Astrocyte (in vitro differentiated cells and primary cell): ENCODE measurements at regions not wholly inside any gene's neighbourhood (a gene's known extent, or its start where the extent isn't known, plus 50 kb on each side); places are given as distances from the start of the nearest gene placed in this dataset.

Experiments
- EZH2 ChIP-seq: IDR thresholded peaks from 2 replicates; pipeline ENCODE4 v1.6.1; 2012; ENCODE audit warnings: mild to moderate bottlenecking, low read length, inconsistent platforms; ENCODE audit not compliant: insufficient read depth
- TF ChIP-seq, protein P1 (sequence below): IDR thresholded peaks from 2 replicates; pipeline ENCODE4 v1.5.1; 2011; ENCODE audit warnings: low read depth, mild to moderate bottlenecking, inconsistent platforms, low read length, moderate library complexity; ENCODE audit not compliant: insufficient read depth

DNA sequence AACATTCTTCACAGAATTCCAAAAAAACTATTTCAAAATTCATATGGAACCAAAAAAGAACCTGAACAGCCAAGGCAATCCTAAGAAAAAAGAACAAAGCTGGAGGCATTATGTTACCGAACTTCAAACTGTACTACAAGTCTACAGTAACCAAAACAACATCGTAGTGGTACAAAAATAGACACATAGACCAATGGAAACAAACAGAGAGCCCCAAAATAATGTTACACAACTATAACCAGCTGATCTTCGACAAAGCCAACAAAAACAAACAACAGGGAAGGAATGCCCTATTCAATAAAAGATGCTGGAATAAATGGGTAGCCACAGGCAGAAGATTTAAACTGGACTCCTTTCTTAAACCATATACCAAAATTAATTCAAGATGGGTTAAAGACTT lies 1189.6 kb downstream of the PCDH18 start:
- TF ChIP-seq, protein P1, sequence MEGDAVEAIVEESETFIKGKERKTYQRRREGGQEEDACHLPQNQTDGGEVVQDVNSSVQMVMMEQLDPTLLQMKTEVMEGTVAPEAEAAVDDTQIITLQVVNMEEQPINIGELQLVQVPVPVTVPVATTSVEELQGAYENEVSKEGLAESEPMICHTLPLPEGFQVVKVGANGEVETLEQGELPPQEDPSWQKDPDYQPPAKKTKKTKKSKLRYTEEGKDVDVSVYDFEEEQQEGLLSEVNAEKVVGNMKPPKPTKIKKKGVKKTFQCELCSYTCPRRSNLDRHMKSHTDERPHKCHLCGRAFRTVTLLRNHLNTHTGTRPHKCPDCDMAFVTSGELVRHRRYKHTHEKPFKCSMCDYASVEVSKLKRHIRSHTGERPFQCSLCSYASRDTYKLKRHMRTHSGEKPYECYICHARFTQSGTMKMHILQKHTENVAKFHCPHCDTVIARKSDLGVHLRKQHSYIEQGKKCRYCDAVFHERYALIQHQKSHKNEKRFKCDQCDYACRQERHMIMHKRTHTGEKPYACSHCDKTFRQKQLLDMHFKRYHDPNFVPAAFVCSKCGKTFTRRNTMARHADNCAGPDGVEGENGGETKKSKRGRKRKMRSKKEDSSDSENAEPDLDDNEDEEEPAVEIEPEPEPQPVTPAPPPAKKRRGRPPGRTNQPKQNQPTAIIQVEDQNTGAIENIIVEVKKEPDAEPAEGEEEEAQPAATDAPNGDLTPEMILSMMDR: no peak
- no peak for TF ChIP-seq EZH2
